ENCODE measurements at regions not wholly inside any gene's neighbourhood (a gene's known extent, or its start where the extent isn't known, plus 50 kb on each side); places are given as distances from the start of the nearest gene placed in this dataset.

DNA sequence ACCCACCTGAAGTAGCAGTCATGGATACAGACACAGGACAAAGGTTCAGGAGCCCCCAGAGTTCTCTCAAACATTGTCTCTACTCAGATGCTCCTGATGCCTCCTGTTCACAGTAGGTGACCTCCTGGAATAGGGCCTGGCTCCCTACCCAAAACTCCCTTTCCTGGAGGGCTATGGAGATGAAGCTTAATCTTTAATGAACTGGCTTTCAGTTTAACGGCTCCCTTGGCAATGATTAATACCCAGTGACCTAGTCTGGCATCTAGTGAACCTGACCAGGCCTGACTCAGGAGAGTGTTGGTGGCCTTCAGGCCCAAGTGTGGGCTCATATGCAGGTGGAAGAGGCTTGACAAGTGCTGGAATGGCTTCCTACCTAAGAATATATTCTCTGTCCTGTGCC is 65.2 kb upstream of the TRABD2B start:
- H3K27me3 ChIP-seq (replicated peaks in 1 of 7): peaks cover 0 to 6% (median 0%) of the 10 kb centered on the region in 7 donors
- no peak for DNase-seq
- no peaks in the 10 kb centered on the region for H3K36me3 ChIP-seq
- H3K9me3 ChIP-seq: no peaks in the 10 kb centered on the region
- WGBS, 5 donors: 0 to 54% (median 29%) methylated on average over 1 of the region's 1 CpG
- intact Hi-C loops (cut with DNase I; ENCODE audit: low total_unique reads): loop anchor here (5.0 to 10.0 kb wide), 2 partner anchors 65 to 328 kb away; partner anchors contain the start of gene TRABD2B
- no peak overlapping the region for H3K27ac ChIP-seq
- no peak for TF ChIP-seq POLR2AphosphoS5 (IDR thresholded peaks at IDR 0.05)
- TF ChIP-seq, protein P1, sequence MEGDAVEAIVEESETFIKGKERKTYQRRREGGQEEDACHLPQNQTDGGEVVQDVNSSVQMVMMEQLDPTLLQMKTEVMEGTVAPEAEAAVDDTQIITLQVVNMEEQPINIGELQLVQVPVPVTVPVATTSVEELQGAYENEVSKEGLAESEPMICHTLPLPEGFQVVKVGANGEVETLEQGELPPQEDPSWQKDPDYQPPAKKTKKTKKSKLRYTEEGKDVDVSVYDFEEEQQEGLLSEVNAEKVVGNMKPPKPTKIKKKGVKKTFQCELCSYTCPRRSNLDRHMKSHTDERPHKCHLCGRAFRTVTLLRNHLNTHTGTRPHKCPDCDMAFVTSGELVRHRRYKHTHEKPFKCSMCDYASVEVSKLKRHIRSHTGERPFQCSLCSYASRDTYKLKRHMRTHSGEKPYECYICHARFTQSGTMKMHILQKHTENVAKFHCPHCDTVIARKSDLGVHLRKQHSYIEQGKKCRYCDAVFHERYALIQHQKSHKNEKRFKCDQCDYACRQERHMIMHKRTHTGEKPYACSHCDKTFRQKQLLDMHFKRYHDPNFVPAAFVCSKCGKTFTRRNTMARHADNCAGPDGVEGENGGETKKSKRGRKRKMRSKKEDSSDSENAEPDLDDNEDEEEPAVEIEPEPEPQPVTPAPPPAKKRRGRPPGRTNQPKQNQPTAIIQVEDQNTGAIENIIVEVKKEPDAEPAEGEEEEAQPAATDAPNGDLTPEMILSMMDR (IDR thresholded peaks at IDR 0.05 in 8 of 11, conservative IDR thresholded peaks at IDR 0.05 in 3 of 11): no peak
- TF ChIP-seq POLR2A (IDR thresholded peaks at IDR 0.05): no peak
- H3K4me1 ChIP-seq: peaks cover 0 to 12% (median 2%) of the 10 kb centered on the region in 6 donors
- no peak overlapping the region for H3K4me3 ChIP-seq

DNA sequence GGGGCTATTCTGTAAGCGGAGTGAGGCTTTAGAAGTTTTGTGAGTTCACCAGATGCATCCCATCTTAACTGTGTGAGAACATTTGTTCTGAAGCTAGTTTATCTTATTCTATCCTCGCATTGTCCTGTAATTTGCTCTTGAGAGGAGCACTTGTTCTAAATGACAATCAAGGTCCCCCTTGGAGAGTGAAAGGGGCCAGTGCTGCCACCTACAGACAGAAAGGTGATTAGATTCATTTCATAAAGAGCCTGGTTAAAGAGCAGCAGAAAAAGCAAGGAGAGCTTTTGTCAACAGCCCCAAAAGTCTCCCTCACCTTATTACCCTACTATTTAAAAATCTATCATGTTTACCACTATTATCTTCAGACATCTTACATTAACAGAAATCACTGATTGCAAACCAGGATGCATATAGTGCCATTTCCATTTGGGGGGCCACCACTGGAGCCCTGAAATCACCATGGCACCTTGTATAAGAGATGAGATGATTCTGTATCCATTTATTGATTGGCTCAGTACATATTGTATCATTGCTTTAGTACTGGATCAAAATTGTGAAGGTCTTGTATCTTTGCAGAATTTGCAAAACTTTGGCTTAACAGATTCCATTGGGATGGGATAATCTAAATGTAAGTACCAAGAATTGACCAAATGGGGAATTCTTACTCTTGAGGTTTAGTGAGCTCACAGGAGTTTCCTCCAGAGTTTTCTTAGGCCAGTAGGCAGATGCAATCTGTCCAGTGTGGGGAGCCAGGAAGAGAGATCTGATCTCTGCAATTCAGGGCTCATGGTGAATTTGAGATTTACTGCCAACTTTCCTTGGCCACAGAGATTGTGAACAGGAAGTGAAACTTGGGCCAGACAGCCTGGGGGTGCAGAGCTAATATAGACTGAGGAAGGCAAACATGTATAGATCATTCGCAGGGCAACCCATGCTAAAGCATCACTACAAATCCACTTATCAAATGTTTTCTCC is 64.3 kb upstream of the TRABD2B start:
- Histone ChIP-seq H3K27ac (no peak overlapping the region), H3K36me3 (no peaks in the 10 kb centered on the region), H3K4me3 (no peak overlapping the region), H3K27me3 (replicated peaks in 1 of 7) (peaks cover 0 to 6% (median 0%) of the 10 kb centered on the region in 7 donors), H3K9me3 (no peaks in the 10 kb centered on the region), H3K4me1 (peaks cover 0 to 12% (median 2%) of the 10 kb centered on the region in 6 donors)
- 39 to 56% (median 49%) methylated on average over 3 of the region's 3 CpGs for WGBS, 5 donors
- no peak for TF ChIP-seq POLR2AphosphoS5 (IDR thresholded peaks at IDR 0.05)
- TF ChIP-seq, protein P1 (IDR thresholded peaks at IDR 0.05 in 8 of 11, conservative IDR thresholded peaks at IDR 0.05 in 3 of 11): peak in 8 of 11 experiments; percentile 16 to 68 (median 52)
- no peak for DNase-seq
- intact Hi-C loops (cut with DNase I; ENCODE audit: low total_unique reads): loop anchor here (5.0 to 10.0 kb wide), 2 partner anchors 64 to 327 kb away; partner anchors contain the start of gene TRABD2B

DNA sequence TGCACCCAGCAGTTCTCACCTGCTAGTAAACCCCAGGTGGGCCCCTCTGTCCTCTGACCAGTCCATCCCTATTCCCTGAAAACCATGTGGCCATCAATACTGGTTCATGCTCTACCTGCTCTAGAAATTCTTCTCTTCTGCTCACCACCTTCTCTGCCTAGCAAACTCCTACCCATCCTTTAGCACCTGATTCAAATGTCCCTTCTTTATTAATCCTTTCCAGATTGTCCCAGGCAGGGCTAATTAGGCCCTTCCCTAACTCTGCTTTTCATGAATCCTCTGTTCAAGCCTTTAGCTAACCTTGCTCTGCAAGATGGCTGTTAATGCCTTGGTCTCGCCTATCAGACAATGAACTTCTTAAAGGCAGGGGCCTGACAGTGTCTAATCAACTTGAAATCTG is 62.1 kb upstream of the TRABD2B start:
- peaks cover 0 to 6% (median 0%) of the 10 kb centered on the region in 7 donors for H3K27me3 ChIP-seq (replicated peaks in 1 of 7)
- no peaks in the 10 kb centered on the region for H3K36me3 ChIP-seq
- H3K4me3 ChIP-seq: no peak overlapping the region
- H3K27ac ChIP-seq: no peak overlapping the region
- H3K9me3 ChIP-seq: no peaks in the 10 kb centered on the region
- WGBS, 5 donors: 65 to 95% (median 82%) methylated on average over 1 of the region's 1 CpG
- H3K4me1 ChIP-seq: peaks cover 0 to 12% (median 2%) of the 10 kb centered on the region in 6 donors
- TF ChIP-seq POLR2A (IDR thresholded peaks at IDR 0.05) (no peak), POLR2AphosphoS5 (IDR thresholded peaks at IDR 0.05) (no peak)
- TF ChIP-seq, protein P1 (IDR thresholded peaks at IDR 0.05 in 8 of 11, conservative IDR thresholded peaks at IDR 0.05 in 3 of 11): no peak
- intact Hi-C loops (cut with DNase I; ENCODE audit: low total_unique reads): no loop called here
- no peak for DNase-seq
